HG03280 (cell line): ENCODE measurements at regions not wholly inside any gene's neighbourhood (a gene's known extent, or its start where the extent isn't known, plus 50 kb on each side); places are given as distances from the start of the nearest gene placed in this dataset.
"Not testable (repeated sequence)": the region's sequence is repeated elsewhere in the genome, so short reads cannot be mapped to it uniquely, and the experiment has no call there.

Source experiments
- ATAC-seq: cut with Tn5 transposase; IDR thresholded peaks from one replicate; pipeline ENCODE4 v1.9.1; 2021; ENCODE audit warnings: mild to moderate bottlenecking, moderate library complexity; ENCODE audit not compliant: unreplicated experiment

DNA sequence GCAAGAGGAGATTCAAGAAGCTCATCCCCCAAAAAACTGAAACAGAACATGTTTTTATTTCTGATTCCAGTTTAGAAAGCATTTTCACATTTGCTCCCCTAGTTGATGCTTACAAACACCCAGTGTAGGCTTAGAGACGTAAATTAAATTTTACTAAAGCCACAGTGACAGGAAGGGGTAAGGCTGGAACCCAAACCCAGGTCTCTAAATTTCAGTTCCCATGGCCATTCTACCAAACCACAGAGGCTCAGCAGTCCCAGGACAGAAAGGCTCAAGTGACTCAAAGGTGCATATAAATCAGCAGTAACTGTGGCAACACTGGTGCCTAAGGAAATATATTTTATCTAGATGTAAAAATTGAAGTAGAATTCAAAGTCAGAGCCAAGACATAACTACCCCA lies 128.7 kb downstream of the CEP120 start:
- ATAC-seq = peak; percentile 63

DNA sequence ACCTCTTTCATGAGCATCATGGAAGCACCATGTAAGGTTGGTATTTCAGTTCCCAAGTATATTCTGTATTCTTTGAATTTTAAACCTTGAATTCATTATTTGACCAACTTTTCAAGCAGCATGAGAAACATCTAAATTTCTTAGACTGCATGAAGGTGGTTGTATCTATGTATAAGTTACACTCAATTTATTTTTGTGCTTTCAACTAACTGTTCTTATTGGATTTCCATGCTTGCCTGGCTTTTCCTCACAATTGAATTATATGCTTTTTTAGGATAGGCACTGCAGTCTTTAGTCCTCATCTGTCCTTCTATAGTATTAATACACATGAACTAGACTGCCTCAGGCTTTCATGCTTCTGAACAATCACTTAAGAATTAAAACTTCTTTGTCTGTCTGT lies 134.0 kb downstream of the CEP120 start:
- ATAC-seq = no peak

DNA sequence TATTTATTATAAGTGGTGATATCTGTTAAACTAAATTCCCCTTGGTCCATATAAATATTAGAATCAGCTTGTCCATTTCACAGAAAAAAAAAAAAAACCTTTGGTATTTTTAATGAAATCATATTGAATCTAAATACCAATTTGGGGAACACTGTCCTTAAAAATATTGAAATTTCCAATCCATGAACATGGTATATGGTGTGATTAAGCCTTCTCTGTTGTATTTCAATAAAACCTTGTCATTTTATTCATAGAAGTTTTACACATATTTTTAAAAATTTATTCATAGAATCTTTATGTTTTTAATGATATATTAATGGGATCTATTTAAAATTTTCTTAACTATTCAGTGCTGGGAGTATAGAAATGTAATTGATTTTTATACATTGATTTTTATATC lies 135.3 kb downstream of the CEP120 start:
- no peak for ATAC-seq

DNA sequence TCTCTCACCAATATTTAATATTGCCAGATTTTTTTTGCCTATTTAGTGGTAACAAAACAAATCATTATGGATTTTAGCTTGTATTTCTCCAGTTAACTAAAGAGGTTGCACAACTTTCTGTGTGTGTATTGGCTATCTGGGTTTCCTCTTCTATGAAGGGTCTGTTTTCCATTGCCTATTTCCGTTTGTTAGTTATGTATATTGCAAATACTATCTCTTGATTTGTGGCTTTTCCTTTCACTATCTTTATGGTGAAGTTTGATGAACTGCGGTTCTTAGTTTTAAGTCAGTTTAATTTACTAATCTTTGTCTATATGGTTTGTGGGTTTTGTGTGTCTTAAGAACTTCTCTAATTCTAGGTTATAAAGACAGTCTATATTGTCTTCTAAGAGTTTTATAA lies 136.3 kb downstream of the CEP120 start:
- no peak for ATAC-seq

DNA sequence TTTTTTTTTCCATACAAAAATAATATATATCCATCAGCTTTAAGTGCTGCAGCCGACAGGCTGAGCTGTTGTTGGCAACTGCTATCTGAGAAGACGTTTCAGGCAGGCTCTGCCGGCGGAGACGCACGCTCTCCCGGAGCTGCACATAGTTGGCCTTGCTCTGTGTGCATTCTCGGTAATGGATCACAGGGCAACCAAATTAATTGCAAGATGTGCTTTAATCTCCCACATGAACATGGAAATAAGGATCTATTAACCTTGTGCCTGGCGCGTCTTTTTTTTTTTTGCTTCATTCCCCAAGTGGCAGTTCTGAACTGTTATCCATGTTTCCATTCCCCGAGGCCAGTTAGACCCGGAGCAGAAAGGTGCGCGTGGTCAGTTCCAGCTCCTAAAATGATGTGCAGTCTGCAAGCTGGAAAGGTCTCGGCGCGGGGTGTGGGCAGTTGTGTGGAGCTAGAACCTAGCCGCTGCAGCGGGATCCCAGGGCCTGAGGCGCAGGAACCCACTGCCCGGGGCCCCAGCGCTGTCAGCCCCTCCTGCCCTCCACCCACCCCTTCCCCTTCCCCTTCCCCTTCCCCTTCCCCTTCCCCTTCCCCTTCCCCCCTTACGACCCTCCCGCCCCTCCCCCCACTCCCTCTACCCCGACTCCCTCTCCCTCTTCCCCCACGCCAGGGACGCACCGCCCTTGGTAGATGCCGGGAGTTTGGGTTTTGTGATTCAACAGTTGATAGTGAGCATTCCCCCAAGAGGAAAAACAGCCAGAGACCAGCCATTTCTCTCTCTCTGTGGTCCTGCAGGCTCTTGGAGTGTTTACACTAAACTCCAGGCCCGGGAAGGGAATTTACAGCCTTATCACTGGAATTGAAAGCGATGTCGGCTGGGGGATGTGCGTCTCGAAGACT lies 137.8 kb downstream of the CEP120 start:
- no peak for ATAC-seq

DNA sequence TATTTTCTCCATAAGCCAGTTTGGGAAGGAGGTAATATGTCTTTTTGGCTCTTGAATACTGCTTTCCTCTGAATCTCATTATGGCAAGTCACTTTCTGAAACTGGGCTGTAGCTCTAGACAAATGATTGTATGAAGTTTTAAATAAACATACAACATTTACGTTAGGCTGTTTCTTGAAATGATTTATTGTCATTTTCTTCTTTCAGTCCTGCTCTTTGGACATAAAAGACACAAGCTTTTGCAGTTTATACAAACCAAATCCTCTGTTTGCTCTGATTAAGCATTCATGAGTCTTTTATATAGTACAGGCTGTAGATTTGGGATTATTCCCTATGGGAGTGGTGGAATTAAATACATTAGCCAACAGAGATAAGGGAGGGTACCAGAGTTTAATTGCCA lies 139.7 kb downstream of the CEP120 start:
- no peak for ATAC-seq

DNA sequence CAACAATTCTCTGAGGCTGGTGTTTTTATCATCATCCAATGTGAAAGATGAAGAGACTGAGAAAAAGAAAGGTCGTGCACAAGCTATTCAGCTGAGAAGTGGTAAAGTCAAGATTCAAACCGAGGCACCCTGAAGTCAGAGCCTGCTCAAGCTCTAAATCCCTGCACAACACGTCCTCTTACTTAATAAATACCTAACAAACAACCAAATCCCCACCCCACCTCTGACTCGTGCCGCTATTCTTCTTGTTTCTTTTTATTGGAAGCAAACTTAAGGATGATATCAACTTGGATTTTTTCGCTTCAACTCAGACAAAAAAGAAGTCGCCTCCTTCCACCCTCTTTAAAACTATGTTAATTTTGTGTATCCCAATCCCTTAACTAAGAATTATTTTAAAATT lies 140.2 kb downstream of the CEP120 start:
- no peak for ATAC-seq

DNA sequence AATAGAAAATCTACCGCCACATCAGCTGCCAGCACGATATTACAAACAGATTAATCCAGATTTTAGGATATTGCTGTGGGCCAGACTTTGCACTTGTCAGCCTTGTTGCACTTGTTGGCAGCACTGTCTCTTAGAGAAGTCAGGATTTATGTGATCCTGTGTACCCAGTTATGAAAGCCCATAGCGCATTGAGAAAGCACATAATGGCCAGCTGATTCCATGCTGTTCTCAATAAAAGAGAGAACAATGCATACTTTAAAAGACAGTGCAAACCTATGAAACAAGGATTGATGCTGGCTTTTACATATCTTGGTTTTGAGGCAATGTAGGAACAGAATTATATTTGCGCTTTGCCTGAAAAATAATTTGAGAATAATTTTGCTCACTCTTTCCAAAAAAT lies 140.8 kb downstream of the CEP120 start:
- ATAC-seq = no peak

DNA sequence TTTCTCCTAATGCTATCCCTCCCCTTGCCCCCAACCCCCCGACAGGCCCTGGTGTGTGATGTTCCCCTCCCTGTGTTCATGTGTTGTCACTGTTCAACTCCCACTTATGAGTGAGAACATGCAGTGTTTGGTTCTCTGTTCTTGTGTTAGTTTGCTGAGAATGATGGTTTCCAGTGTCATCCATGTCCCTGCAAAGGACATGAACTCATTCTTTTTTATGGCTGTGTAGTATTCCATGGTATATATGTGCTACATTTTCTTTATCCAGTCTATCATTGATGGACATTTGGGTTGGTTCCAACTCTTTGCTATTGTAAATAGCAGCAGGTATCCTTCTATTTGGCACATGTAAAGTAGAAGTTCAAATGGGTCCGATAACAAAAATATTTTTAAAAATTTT lies 142.3 kb downstream of the CEP120 start:
- ATAC-seq = not testable (repeated sequence)

DNA sequence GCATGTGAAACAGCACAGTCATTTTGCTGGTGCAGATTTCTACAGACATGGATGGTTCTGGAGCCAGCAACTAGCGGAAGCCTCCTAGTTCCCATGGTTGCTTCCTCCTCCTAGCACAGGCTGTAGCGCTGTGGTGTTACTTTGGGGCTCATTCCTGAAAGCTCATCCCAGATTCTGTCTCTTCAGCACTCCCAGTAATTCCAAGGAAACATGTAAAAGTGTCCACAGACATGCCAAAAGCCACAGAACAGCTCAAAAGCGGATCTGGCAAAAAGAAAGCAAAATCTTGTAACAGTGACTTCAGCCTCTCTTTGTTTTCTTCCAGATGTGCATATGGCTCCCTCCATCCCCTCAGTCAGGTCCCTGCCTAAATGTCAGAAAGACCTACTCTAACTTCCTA lies 144.1 kb downstream of the CEP120 start:
- ATAC-seq = no peak

DNA sequence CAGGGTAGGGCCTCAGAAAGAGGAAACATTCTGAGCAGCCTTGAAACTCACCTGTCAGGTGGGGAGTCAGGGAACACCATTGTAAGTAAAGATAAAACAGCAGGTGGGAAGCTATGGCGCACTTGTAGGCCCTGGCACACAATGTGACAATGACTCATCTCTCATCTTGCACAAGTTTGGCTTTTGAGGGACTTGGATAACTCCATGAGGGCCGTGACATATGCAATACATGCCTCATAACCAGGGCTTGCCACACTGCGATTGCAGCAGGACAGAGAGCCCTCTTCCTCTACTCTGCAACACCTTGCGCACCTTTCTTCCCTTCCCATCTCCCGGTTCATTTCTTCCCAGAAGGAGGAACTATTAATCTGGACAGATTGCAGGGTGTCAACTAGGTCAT lies 144.9 kb downstream of the CEP120 start:
- ATAC-seq = no peak

DNA sequence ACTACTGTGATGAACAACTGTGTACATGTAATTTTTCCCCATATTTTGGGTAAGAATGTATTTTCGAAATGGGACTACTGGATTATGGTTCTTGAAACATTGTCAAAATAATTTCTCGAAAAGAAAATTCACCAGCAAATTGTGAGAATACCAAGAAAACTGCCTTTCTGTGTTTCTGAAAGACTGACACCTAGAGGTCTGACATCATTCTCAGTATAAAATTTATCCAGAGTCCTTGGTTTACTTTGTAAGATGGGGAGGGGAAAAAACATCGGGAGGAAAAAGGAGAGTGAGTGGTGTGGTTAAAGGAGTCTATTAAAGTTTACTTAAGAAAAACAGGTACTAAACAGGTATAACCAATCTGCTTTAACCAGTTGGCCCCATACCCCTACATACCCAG lies 149.2 kb downstream of the CEP120 start:
- ATAC-seq = no peak

DNA sequence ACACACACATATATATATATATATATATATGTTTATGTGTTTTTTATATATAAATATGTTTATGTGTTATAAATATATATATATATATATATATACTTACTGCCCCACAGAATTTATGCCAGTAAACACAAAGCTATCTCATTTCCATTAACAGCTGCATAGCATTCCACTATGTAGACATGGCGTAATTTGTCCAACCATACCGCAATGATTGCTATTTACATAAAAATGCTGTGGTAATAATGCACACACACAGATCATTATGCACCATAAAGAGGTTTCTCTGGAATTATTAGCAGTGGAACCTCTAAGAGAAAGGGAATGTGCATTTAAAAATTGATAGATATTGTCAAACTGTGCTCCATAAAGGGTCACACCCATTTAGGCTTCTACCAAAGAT lies 150.1 kb downstream of the CEP120 start:
- ATAC-seq = no peak

DNA sequence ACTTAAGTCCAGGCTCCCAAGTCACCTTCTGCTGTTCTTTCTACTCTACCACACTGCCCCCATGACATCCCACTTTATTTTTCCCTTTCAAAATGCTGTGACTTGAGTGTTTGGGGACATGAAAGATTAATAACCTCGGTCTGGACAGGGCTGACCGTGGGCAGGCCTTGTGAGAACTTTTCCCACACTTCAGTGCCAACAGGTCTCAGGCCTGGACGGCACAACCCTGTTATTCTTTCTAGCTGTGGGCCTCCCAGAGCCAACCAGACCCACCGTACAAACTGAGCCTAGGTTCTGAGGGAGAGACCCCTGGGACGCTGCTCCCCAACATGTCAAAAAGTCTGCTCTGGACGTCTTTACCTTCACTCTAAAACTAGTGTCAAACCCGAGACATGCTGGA lies 153.4 kb downstream of the CEP120 start:
- ATAC-seq = no peak

DNA sequence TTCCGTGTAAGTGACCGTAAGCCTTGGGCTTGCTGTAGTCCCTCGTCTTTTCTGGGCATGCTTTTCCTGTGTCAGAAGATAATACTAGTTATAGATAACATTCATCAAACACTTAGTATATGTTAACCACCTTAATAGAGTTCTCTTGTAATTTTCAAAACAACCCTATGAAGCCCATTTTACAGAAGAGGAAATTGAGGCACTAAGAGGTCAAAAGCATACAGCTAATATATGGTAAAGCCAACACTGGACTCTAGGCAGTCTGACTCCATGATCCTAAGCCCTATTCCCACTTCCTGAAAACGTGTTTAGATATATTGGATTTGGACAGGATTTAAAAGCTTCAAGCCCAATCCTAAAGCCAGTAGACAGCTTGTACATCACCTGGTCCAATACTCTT lies 153.8 kb downstream of the CEP120 start:
- ATAC-seq = no peak

DNA sequence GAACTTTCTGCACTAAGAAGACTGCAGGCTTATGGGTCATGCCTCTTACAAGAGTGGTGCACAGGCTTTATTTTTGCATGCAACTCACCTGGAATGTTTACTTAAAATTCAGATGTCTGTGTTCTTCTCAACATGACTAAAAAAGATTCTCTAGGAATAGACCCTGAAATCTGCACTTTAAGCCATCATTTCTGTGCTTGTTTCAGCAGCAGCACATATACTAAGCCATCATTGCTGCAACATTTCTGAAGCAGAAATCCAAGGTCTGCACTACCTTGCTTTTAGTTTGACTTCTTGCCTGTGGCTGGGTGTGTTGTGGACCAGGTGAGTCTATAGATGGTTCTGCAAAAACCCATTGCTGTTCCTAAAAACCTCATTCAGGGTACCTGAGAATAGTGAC lies 156.8 kb downstream of the CEP120 start:
- no peak for ATAC-seq

DNA sequence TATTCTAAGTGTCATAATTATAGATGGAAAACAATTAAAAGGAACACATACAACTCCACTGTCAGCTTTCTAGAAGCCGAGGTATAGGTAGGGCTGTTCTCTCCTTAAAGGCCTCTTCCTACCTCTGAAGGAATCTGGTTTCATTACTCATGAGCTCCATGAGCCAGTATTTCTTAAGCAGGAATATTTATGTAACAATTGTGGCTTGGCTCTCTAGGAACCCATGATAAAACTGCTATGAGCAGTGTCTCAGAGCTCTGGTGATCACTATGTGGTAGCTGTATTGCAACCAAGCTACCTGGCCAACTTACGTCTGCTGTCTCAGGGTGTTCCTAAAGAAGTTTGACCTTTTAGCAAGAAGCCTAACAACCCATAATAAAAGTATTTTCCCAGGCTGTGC lies 157.7 kb downstream of the CEP120 start:
- no peak for ATAC-seq

DNA sequence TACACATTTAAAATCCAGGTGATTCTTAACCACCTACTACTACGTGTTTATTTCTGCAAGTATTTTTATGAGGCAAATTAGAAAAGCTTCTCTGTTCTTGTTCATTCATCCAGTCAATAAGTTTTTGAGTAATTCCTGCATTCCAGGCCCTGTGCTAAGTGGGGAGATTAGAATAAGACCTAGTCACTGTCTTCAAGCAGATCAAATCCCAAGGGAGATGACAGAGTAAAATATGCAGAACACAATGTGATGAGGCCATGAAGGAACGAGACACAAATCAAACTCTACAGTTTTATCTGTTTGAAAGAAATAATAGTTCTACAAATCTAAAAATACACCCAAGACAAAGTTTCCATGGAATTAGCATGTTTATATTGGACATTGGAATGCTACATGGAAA lies 158.8 kb downstream of the CEP120 start:
- no peak for ATAC-seq

DNA sequence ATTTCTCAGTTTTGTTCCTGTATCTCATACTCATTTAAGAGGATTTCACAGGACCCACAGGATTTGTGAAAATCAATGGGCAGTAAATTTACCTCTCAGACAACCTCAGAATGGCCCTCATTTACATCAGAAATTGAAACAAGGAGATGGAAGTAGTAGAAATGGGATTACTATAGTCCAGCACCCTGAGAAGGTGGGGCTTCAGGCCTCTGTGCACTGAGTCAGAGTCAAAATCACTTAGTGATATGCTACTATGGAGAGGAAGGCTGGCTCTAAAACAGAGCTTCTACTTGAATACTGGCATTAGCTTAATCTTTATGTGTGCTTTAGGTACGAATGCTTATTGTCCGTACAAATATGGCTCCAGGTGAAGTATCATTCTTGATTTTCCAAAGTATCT lies 159.3 kb downstream of the CEP120 start:
- no peak for ATAC-seq

DNA sequence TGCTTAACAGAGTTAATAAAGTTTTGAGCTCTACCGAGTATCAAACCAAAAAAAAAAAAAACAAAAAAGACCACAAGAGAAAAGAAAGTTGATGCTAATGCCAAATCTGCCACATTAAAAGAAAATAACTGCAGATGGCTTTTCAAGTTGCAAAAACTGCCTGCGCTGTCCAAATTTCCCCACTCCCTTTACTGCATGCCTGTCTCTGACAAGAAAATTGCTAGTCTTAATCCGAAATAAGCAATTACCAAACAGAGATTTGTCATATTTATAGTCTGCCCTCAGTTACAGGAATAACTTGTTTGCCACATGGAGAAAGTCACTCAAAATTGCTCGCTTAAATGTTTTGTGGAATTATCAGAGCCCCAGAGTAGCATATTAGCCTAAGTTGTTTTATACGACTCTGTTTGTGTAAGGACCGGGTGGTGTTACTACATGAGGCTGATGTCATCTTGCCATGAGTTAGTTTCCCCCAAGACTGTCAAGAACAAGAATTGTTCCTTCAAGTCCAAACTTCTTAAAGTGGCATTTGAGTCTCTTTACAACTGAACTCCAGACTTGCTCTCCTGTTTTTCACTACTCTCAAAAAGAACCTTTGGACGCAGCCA lies 160.9 kb downstream of the CEP120 start:
- no peak for ATAC-seq

DNA sequence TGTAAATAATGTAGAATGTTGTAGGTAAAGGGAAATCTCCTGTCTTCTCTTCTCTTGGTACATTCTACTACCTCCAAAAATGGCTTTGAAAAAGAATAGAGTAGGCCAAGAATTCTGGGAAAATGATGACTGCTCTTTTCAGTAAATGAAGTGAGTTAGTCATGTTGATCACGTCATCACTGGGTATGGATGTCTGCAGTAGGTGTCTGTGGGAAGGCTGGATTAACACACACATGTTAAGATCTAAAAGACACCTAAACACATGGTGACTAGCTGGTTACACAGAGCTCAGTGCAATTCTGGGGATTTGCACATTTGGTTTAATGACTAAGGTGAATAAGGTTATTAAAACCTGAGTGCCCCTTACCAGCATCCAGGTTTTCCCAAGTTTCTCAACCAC lies 161.5 kb downstream of the CEP120 start:
- ATAC-seq = no peak

DNA sequence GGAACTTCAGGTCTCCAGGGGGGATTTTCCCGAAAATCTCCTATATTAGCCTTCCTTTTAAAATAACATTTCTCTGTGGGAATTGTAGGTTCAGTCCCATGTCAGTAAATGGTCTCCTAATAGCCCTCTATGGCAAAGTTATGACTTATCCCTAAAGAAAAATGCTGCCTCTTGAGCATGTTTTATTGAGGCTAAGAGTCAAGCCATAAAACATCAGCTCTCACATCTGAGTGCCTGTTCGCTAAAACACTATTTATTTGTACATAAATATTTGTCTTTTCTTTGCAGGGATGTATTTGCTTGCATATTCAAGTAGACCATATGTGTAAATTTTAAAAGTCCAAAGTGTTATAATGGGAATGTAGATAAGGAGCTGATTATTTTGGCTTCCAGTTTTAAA lies 160.4 kb downstream of the PRDM6 start:
- ATAC-seq = no peak

DNA sequence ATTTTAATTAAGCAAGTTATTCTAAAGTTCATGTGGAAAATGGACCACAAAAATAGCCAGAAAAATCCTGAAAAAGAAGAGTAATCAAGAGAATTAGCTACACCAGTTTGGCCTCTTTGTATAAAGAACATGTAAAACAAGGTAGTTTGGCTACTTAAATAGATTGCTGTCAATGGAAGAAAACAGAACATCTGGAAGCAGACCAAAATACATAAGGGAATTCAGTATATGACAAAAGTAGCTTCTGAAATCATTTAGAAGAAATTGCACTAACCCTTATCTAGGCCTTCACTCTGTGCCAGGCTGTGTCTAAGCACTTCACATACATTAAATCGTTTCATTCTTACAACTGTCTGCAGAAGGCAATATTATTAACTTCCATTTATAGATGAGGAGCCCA lies 156.6 kb downstream of the PRDM6 start:
- ATAC-seq = no peak
